ENCODE measurements at regions not wholly inside any gene's neighbourhood (a gene's known extent, or its start where the extent isn't known, plus 50 kb on each side); places are given as distances from the start of the nearest gene placed in this dataset.
"Not testable (repeated sequence)": the region's sequence is repeated elsewhere in the genome, so short reads cannot be mapped to it uniquely, and the experiment has no call there.

- DNase-seq (ENCODE audit: low spot score) (peak; percentile 88), ATAC-seq (peak; percentile 97 to 98)
- Mint-ChIP-seq H3K4me3 (peak overlapping the region; percentile 84), H3K36me3 (no peaks in the 10 kb centered on the region), H3K27me3 (no peaks in the 10 kb centered on the region), H3K27ac (peak overlapping the region; percentile 83), H3K9me3 (no peaks in the 10 kb centered on the region), H3K4me1 (ENCODE audit: low read depth in 2 of 2) (peaks cover 27 to 45% of the 10 kb centered on the region in 2 donors)
Observed at GRCh38 chr11:128039140-128040021, 548.0 kb downstream of the ETS1 start.

GRCh38 chr11:128036556-128037093 is 550.7 kb downstream of the ETS1 start:
- Mint-ChIP-seq H3K4me3 (no peak overlapping the region), H3K36me3 (no peaks in the 10 kb centered on the region), H3K9me3 (no peaks in the 10 kb centered on the region), H3K27ac (peak overlapping the region in 1 of 2 donors; percentile 8), H3K27me3 (no peaks in the 10 kb centered on the region), H3K4me1 (ENCODE audit: low read depth in 2 of 2) (peaks cover 11 to 27% of the 10 kb centered on the region in 2 donors)
- ATAC-seq: peak in 1 of 2 donors; percentile 28
- DNase-seq (ENCODE audit: low spot score): no peak

- no peaks in the 10 kb centered on the region for H3K27me3 Mint-ChIP-seq
Observed at GRCh38 chr11:128036006-128036405, 551.4 kb downstream of the ETS1 start.

GRCh38 chr11:128031538-128032134 is 555.7 kb downstream of the ETS1 start:
- not testable (repeated sequence) for H3K4me3 Mint-ChIP-seq
- H3K27me3 Mint-ChIP-seq: peaks cover 5 to 10% of the 10 kb centered on the region in 2 donors

More at GRCh38 chr11:128036006-128036405, 551.4 kb downstream of the ETS1 start:
- Mint-ChIP-seq H3K4me1 (ENCODE audit: low read depth in 2 of 2) (peaks cover 11 to 27% of the 10 kb centered on the region in 2 donors), H3K36me3 (no peaks in the 10 kb centered on the region), H3K9me3 (no peaks in the 10 kb centered on the region), H3K27ac (no peak overlapping the region), H3K4me3 (no peak overlapping the region)
- no peak for ATAC-seq
- DNase-seq (ENCODE audit: low spot score): no peak

GRCh38 chr11:128029219-128029722 is 558.1 kb downstream of the ETS1 start:
- Mint-ChIP-seq H3K4me3 (no peak overlapping the region), H3K27ac (no peak overlapping the region), H3K9me3 (no peaks in the 10 kb centered on the region), H3K4me1 (ENCODE audit: low read depth in 2 of 2) (peaks cover 0 to 5% of the 10 kb centered on the region in 2 donors), H3K36me3 (no peaks in the 10 kb centered on the region), H3K27me3 (peaks cover 9 to 17% of the 10 kb centered on the region in 2 donors)
- no peak for ATAC-seq
- DNase-seq (ENCODE audit: low spot score): no peak

More at GRCh38 chr11:128031538-128032134, 555.7 kb downstream of the ETS1 start:
- H3K9me3 Mint-ChIP-seq; H3K4me1 Mint-ChIP-seq (ENCODE audit: low read depth in 2 of 2); H3K36me3 Mint-ChIP-seq; H3K27ac Mint-ChIP-seq: not testable (repeated sequence)
- peak; percentile 73 to 82 for ATAC-seq
- DNase-seq (ENCODE audit: low spot score): peak; percentile 74

GRCh38 chr11:128026596-128026995 is 560.8 kb downstream of the ETS1 start:
- Mint-ChIP-seq H3K4me3 (no peak overlapping the region), H3K27me3 (peaks cover 12 to 17% of the 10 kb centered on the region in 2 donors)

GRCh38 chr11:128022761-128023160 is 564.6 kb downstream of the ETS1 start:
- Mint-ChIP-seq H3K27ac (no peak overlapping the region), H3K27me3 (peaks cover 13 to 22% of the 10 kb centered on the region in 2 donors), H3K4me1 (ENCODE audit: low read depth in 2 of 2) (no peaks in the 10 kb centered on the region), H3K4me3 (no peak overlapping the region), H3K9me3 (no peaks in the 10 kb centered on the region), H3K36me3 (no peaks in the 10 kb centered on the region)
- DNase-seq (ENCODE audit: low spot score) (no peak), ATAC-seq (no peak)

More at GRCh38 chr11:128026596-128026995, 560.8 kb downstream of the ETS1 start:
- Mint-ChIP-seq H3K4me1 (ENCODE audit: low read depth in 2 of 2) (no peaks in the 10 kb centered on the region), H3K36me3 (no peaks in the 10 kb centered on the region), H3K27ac (no peak overlapping the region), H3K9me3 (no peaks in the 10 kb centered on the region)
- peak; percentile 49 to 53 for ATAC-seq
- no peak for DNase-seq (ENCODE audit: low spot score)

- Mint-ChIP-seq H3K9me3 (no peaks in the 10 kb centered on the region), H3K36me3 (no peaks in the 10 kb centered on the region), H3K27me3 (peaks cover 15 to 26% of the 10 kb centered on the region in 2 donors), H3K4me3 (no peak overlapping the region), H3K4me1 (ENCODE audit: low read depth in 2 of 2) (no peaks in the 10 kb centered on the region), H3K27ac (no peak overlapping the region)
- DNase-seq (ENCODE audit: low spot score): no peak
- ATAC-seq: peak; percentile 53 to 88
Observed at GRCh38 chr11:128022007-128022368, 565.4 kb downstream of the ETS1 start.

- H3K4me1 Mint-ChIP-seq (ENCODE audit: low read depth in 2 of 2): no peaks in the 10 kb centered on the region
- H3K4me3 Mint-ChIP-seq: no peak overlapping the region
- H3K27me3 Mint-ChIP-seq: peaks cover 14 to 30% of the 10 kb centered on the region in 2 donors
- no peak overlapping the region for H3K27ac Mint-ChIP-seq
- DNase-seq (ENCODE audit: low spot score) (no peak), ATAC-seq (no peak)
- H3K9me3 Mint-ChIP-seq: no peaks in the 10 kb centered on the region
- no peaks in the 10 kb centered on the region for H3K36me3 Mint-ChIP-seq
Observed at GRCh38 chr11:128021349-128022006, 565.9 kb downstream of the ETS1 start.

- no peak overlapping the region for H3K4me3 Mint-ChIP-seq
- ATAC-seq: no peak
- no peaks in the 10 kb centered on the region for H3K4me1 Mint-ChIP-seq (ENCODE audit: low read depth in 2 of 2)
Observed at GRCh38 chr11:128018692-128019091, 568.7 kb downstream of the ETS1 start.

GRCh38 chr11:128005562-128005961 is 581.8 kb downstream of the ETS1 start:
- no peak overlapping the region for H3K4me3 Mint-ChIP-seq
- no peak overlapping the region for H3K27ac Mint-ChIP-seq
- no peaks in the 10 kb centered on the region for H3K4me1 Mint-ChIP-seq (ENCODE audit: low read depth in 2 of 2)
- H3K36me3 Mint-ChIP-seq: peaks cover 28% of the 10 kb centered on the region
- ATAC-seq: no peak
- peaks cover 14% of the 10 kb centered on the region for H3K9me3 Mint-ChIP-seq
- peaks cover 47 to 72% of the 10 kb centered on the region in 2 donors for H3K27me3 Mint-ChIP-seq
- no peak for DNase-seq (ENCODE audit: low spot score)

More at GRCh38 chr11:128018692-128019091, 568.7 kb downstream of the ETS1 start:
- Mint-ChIP-seq H3K36me3 (no peaks in the 10 kb centered on the region), H3K27ac (no peak overlapping the region), H3K9me3 (no peaks in the 10 kb centered on the region), H3K27me3 (peaks cover 19 to 42% of the 10 kb centered on the region in 2 donors)
- no peak for DNase-seq (ENCODE audit: low spot score)

- Mint-ChIP-seq H3K27ac (no peak overlapping the region), H3K36me3 (no peaks in the 10 kb centered on the region), H3K4me3 (no peak overlapping the region), H3K27me3 (peaks cover 37 to 65% of the 10 kb centered on the region in 2 donors), H3K9me3 (no peaks in the 10 kb centered on the region), H3K4me1 (ENCODE audit: low read depth in 2 of 2) (no peaks in the 10 kb centered on the region)
- ATAC-seq (no peak), DNase-seq (ENCODE audit: low spot score) (no peak)
Observed at GRCh38 chr11:127998421-127998820, 588.9 kb downstream of the ETS1 start.

- H3K36me3 Mint-ChIP-seq: no peaks in the 10 kb centered on the region
- ATAC-seq: no peak
- H3K9me3 Mint-ChIP-seq: no peaks in the 10 kb centered on the region
- no peak overlapping the region for H3K4me3 Mint-ChIP-seq
- H3K27ac Mint-ChIP-seq: no peak overlapping the region
- H3K4me1 Mint-ChIP-seq (ENCODE audit: low read depth in 2 of 2): no peaks in the 10 kb centered on the region
- peaks cover 31 to 57% of the 10 kb centered on the region in 2 donors for H3K27me3 Mint-ChIP-seq
- DNase-seq (ENCODE audit: low spot score): no peak
Observed at GRCh38 chr11:127997594-127997993, 589.8 kb downstream of the ETS1 start.
